HepG2 (cell line): ENCODE measurements at regions not wholly inside any gene's neighbourhood (a gene's known extent, or its start where the extent isn't known, plus 50 kb on each side); places are given as distances from the start of the nearest gene placed in this dataset.

Source experiments
- CHD2 ChIP-seq: IDR thresholded peaks from 2 replicates; pipeline ENCODE4 v1.6.1; 2011; ENCODE audit warnings: low read depth, low read length, improper control_type of control experiment
- CREM ChIP-seq, 2 experiments: sonication (generic) in 1 of 2; formaldehyde crosslinking in 1 of 2; IDR thresholded peaks; 2 replicates each; pipeline versions ENCODE4 v1.4.0 to v1.6.1; 2016 to 2020; ENCODE audit warnings: antibody characterized with exemption in 1 of 2, mild to moderate bottlenecking in 1 of 2, missing genetic modification reagents in 1 of 2
- FOSL2 ChIP-seq: sonication (generic); formaldehyde crosslinking; IDR thresholded peaks from 2 replicates; pipeline ENCODE4 v1.4.0; 2020; ENCODE audit warnings: missing genetic modification reagents
- KLF9 ChIP-seq: IDR thresholded peaks from 2 replicates; pipeline ENCODE4 v1.6.1; 2016; ENCODE audit warnings: low read depth
- NCOA2 ChIP-seq: sonication (generic); formaldehyde crosslinking; IDR thresholded peaks from 2 replicates; pipeline ENCODE4 v1.8.0; 2022; ENCODE audit warnings: inconsistent platforms
- ONECUT2 ChIP-seq: sonication (generic); formaldehyde crosslinking; IDR thresholded peaks from 2 replicates; pipeline ENCODE4 v1.4.0; 2020; ENCODE audit warnings: missing genetic modification reagents
- POLR2A ChIP-seq, 2 experiments: IDR thresholded peaks; 2 replicates each; pipeline ENCODE4 v1.6.1; 2011; ENCODE audit warnings: low read depth in 2 of 2, low read length in 2 of 2, mild to moderate bottlenecking in 1 of 2, moderate library complexity in 1 of 2; ENCODE audit not compliant: insufficient read depth in 1 of 2
- SRSF1 ChIP-seq: fragments of 200-400 bp; formaldehyde crosslinking; optimal IDR thresholded peaks from 2 replicates; pipeline ENCODE3; 2017; ENCODE audit warnings: mild to moderate bottlenecking, low read depth, low read length, moderate library complexity
- STAT5B ChIP-seq: sonication (generic); formaldehyde crosslinking; IDR thresholded peaks from 2 replicates; pipeline ENCODE4 v1.4.0; 2020; ENCODE audit warnings: missing genetic modification reagents
- ZMYM3 ChIP-seq: sonication (generic); formaldehyde crosslinking; IDR thresholded peaks from 2 replicates; pipeline ENCODE4 v1.5.1; 2020; ENCODE audit warnings: mild to moderate bottlenecking, missing genetic modification reagents
- ZNF121 ChIP-seq: sonication (generic); formaldehyde crosslinking; IDR thresholded peaks from 2 replicates; pipeline ENCODE4 v1.5.0; 2020; ENCODE audit warnings: mild to moderate bottlenecking, missing genetic modification reagents
- ZNF263 ChIP-seq: sonication (generic); formaldehyde crosslinking; IDR thresholded peaks from 2 replicates; pipeline ENCODE4 v1.4.0; 2020; ENCODE audit warnings: missing genetic modification reagents
- ZNF772 ChIP-seq: sonication (generic); formaldehyde crosslinking; IDR thresholded peaks from 2 replicates; pipeline ENCODE4 v1.5.0; 2020; ENCODE audit warnings: mild to moderate bottlenecking, missing genetic modification reagents
- ZNF781 ChIP-seq: sonication (generic); formaldehyde crosslinking; IDR thresholded peaks from 2 replicates; pipeline ENCODE4 v1.5.1; 2020; ENCODE audit warnings: borderline replicate concordance, mild to moderate bottlenecking, missing genetic modification reagents; ENCODE audit errors: not compliant biosample characterization
- TF ChIP-seq, protein P1 (sequence below): sonication (generic); formaldehyde crosslinking; conservative IDR thresholded peaks from 2 replicates; pipeline ENCODE4 v1.8.0; 2022; ENCODE audit warnings: mild to moderate bottlenecking, moderate library complexity, missing genetic modification reagents
- TF ChIP-seq, protein P2 (sequence below): sonication (generic); formaldehyde crosslinking; IDR thresholded peaks from 2 replicates; pipeline ENCODE4 v1.5.1; 2020; ENCODE audit warnings: missing genetic modification reagents, mild to moderate bottlenecking, borderline replicate concordance
- TF ChIP-seq, protein P3 (sequence below): IDR thresholded peaks from 2 replicates; pipeline ENCODE4 v1.4.0; 2020; ENCODE audit warnings: mild to moderate bottlenecking, missing genetic modification reagents
- TF ChIP-seq, protein P4 (sequence below): sonication (generic); formaldehyde crosslinking; IDR thresholded peaks from 2 replicates; pipeline ENCODE4 v1.4.0; 2020; ENCODE audit warnings: mild to moderate bottlenecking, missing genetic modification reagents
- TF ChIP-seq, protein P5 (sequence below): sonication (generic); formaldehyde crosslinking; IDR thresholded peaks from 2 replicates; pipeline ENCODE4 v1.8.0; 2022; ENCODE audit warnings: mild to moderate bottlenecking, missing genetic modification reagents, moderate library complexity
- TF ChIP-seq, protein P6 (sequence below): sonication (generic); formaldehyde crosslinking; IDR thresholded peaks from 2 replicates; pipeline ENCODE4 v1.5.0; 2020; ENCODE audit warnings: missing genetic modification reagents

DNA sequence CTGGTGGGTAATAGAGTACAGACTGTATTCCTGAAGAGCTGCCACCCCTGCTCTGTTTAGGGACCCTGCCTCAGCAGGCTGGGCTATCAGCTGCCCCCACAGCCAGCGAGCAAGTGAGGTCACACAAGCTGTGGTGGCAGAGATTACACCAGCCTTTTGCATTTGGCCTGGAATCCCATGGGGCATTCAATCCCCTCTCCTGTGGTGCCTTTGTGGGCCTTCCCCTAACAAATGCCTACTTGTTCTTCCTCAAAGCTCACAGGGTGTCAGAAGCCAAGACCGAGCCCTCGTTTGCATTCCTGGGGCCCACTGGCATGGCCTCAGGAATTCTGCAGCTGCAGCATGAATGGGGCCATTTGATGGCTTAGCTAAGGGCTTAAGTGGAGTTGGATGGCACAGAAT, 212.7 kb upstream of the PHYHIPL start (continued):
- TF ChIP-seq POLR2A (IDR thresholded peaks at IDR 0.05; ENCODE audit: insufficient read depth in 1 of 2, low read depth in 2 of 2, low read length in 2 of 2) (no peak), CHD2 (no peak), ONECUT2 (CRISPR knock-in tag) (no peak), SRSF1 (peak; percentile 50), KLF9 (CRISPR knock-in tag) (no peak), ZMYM3 (CRISPR knock-in tag) (no peak), ZNF121 (CRISPR knock-in tag) (no peak), CREM (IDR thresholded peaks at IDR 0.05) (0 out of 2 replicates have a peak, but pooled peaks have one; percentile 15), CREM (CRISPR knock-in tag; IDR thresholded peaks at IDR 0.05) (no peak), ZNF772 (CRISPR knock-in tag) (no peak), ZNF263 (no peak), NCOA2 (CRISPR knock-in tag) (peak; percentile 47; the same call in 1 of the 2 replicates), FOSL2 (CRISPR knock-in tag) (peak; percentile 30; the same call in 1 of the 2 replicates), ZNF781 (CRISPR knock-in tag) (no peak), STAT5B (CRISPR knock-in tag) (no peak)
- TF ChIP-seq, protein P1, sequence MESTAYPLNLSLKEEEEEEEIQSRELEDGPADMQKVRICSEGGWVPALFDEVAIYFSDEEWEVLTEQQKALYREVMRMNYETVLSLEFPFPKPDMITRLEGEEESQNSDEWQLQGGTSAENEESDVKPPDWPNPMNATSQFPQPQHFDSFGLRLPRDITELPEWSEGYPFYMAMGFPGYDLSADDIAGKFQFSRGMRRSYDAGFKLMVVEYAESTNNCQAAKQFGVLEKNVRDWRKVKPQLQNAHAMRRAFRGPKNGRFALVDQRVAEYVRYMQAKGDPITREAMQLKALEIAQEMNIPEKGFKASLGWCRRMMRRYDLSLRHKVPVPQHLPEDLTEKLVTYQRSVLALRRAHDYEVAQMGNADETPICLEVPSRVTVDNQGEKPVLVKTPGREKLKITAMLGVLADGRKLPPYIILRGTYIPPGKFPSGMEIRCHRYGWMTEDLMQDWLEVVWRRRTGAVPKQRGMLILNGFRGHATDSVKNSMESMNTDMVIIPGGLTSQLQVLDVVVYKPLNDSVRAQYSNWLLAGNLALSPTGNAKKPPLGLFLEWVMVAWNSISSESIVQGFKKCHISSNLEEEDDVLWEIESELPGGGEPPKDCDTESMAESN (CRISPR knock-in tag), result no peak
- TF ChIP-seq, protein P2, sequence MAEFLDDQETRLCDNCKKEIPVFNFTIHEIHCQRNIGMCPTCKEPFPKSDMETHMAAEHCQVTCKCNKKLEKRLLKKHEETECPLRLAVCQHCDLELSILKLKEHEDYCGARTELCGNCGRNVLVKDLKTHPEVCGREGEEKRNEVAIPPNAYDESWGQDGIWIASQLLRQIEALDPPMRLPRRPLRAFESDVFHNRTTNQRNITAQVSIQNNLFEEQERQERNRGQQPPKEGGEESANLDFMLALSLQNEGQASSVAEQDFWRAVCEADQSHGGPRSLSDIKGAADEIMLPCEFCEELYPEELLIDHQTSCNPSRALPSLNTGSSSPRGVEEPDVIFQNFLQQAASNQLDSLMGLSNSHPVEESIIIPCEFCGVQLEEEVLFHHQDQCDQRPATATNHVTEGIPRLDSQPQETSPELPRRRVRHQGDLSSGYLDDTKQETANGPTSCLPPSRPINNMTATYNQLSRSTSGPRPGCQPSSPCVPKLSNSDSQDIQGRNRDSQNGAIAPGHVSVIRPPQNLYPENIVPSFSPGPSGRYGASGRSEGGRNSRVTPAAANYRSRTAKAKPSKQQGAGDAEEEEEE (CRISPR knock-in tag), result no peak
- TF ChIP-seq, protein P3, sequence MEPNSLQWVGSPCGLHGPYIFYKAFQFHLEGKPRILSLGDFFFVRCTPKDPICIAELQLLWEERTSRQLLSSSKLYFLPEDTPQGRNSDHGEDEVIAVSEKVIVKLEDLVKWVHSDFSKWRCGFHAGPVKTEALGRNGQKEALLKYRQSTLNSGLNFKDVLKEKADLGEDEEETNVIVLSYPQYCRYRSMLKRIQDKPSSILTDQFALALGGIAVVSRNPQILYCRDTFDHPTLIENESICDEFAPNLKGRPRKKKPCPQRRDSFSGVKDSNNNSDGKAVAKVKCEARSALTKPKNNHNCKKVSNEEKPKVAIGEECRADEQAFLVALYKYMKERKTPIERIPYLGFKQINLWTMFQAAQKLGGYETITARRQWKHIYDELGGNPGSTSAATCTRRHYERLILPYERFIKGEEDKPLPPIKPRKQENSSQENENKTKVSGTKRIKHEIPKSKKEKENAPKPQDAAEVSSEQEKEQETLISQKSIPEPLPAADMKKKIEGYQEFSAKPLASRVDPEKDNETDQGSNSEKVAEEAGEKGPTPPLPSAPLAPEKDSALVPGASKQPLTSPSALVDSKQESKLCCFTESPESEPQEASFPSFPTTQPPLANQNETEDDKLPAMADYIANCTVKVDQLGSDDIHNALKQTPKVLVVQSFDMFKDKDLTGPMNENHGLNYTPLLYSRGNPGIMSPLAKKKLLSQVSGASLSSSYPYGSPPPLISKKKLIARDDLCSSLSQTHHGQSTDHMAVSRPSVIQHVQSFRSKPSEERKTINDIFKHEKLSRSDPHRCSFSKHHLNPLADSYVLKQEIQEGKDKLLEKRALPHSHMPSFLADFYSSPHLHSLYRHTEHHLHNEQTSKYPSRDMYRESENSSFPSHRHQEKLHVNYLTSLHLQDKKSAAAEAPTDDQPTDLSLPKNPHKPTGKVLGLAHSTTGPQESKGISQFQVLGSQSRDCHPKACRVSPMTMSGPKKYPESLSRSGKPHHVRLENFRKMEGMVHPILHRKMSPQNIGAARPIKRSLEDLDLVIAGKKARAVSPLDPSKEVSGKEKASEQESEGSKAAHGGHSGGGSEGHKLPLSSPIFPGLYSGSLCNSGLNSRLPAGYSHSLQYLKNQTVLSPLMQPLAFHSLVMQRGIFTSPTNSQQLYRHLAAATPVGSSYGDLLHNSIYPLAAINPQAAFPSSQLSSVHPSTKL (CRISPR knock-in tag), result peak; percentile 35; the same call in 1 of the 2 replicates
- TF ChIP-seq, protein P4, sequence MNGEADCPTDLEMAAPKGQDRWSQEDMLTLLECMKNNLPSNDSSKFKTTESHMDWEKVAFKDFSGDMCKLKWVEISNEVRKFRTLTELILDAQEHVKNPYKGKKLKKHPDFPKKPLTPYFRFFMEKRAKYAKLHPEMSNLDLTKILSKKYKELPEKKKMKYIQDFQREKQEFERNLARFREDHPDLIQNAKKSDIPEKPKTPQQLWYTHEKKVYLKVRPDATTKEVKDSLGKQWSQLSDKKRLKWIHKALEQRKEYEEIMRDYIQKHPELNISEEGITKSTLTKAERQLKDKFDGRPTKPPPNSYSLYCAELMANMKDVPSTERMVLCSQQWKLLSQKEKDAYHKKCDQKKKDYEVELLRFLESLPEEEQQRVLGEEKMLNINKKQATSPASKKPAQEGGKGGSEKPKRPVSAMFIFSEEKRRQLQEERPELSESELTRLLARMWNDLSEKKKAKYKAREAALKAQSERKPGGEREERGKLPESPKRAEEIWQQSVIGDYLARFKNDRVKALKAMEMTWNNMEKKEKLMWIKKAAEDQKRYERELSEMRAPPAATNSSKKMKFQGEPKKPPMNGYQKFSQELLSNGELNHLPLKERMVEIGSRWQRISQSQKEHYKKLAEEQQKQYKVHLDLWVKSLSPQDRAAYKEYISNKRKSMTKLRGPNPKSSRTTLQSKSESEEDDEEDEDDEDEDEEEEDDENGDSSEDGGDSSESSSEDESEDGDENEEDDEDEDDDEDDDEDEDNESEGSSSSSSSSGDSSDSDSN, result peak; percentile 39; the same call in 1 of the 2 replicates
- TF ChIP-seq, protein P5, sequence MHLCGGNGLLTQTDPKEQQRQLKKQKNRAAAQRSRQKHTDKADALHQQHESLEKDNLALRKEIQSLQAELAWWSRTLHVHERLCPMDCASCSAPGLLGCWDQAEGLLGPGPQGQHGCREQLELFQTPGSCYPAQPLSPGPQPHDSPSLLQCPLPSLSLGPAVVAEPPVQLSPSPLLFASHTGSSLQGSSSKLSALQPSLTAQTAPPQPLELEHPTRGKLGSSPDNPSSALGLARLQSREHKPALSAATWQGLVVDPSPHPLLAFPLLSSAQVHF (CRISPR knock-in tag), result no peak
- TF ChIP-seq, protein P6, sequence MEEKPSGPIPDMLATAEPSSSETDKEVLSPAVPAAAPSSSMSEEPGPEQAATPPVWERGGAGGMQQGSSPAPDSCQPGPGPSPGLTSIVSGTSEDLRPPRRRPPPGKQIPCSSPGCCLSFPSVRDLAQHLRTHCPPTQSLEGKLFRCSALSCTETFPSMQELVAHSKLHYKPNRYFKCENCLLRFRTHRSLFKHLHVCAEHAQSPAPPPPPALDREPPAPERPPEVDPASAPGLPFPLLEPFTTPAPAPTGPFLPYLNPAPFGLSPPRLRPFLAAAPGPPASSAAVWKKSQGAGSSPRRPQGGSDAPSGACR (CRISPR knock-in tag), result no peak
